BJ (cell line): ENCODE measurements at regions not wholly inside any gene's neighbourhood (a gene's known extent, or its start where the extent isn't known, plus 50 kb on each side); places are given as distances from the start of the nearest gene placed in this dataset.

Experiments
- CTCF ChIA-PET: fragments of 350-600 bp; formaldehyde crosslinking; extraction: SDS; loops from one replicate; lab custom pipeline; 2021; ENCODE audit warnings: antibody characterized with exemption, inconsistent platforms; lab: Yijun Ruan, JAX
- POLR2A ChIA-PET: fragments of 300-600 bp; sonication (Branson Sonifier 250); formaldehyde crosslinking; extraction: SDS; loops from one replicate; lab custom pipeline; 2021; ENCODE audit warnings: antibody characterized with exemption; lab: Charles Lee
- DNase-seq: peaks from one replicate; pipeline ENCODE4 v3.0.0-alpha.2; 2011; ENCODE audit warnings: low read depth
- H3K27me3 ChIP-seq: 2 replicates; pipeline ENCODE4 v1.6.0; 2011; ENCODE audit warnings: low read length; ENCODE audit not compliant: control insufficient read depth, insufficient read depth
- H3K36me3 ChIP-seq: 2 replicates; pipeline ENCODE4 v1.5.1; 2011; ENCODE audit warnings: low read length; ENCODE audit not compliant: control insufficient read depth, insufficient read depth
- H3K4me3 ChIP-seq: 2 replicates; pipeline ENCODE4 v1.5.1; 2011; ENCODE audit warnings: low read depth, mild to moderate bottlenecking, control low read depth, low read length
- CTCF ChIP-seq: IDR thresholded peaks from 2 replicates; pipeline ENCODE4 v1.5.1; 2011; ENCODE audit warnings: low read depth, mild to moderate bottlenecking, control low read depth, inconsistent platforms, low read length, moderate library complexity; ENCODE audit not compliant: insufficient read depth

DNA sequence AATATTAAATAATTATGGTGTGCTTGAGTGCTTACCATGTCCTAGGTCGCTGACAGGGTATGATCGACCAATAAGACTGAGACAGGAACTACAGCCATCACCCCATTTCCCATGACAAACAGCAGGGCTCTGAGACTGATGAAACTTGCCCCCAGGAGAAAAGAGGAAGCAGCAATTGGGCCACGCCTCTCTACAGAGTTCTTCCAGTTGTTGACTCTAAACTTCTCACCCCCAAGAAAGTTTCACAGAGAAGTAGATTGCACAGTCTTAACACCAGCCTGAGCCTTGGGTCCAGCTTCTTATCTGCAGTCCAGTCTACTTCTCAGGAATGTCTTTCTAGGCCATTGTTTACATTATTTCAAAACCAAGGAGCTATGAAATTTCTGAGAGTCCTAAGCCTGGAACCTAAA is 182.2 kb upstream of the ANKRD55 start:
- ChIA-PET POLR2A (interaction anchor here (0.7 kb wide), 1 partner anchor 12 kb away, joined by 3 read pairs; no protein-coding TSS in a partner anchor), CTCF (interaction anchor here (0.6 to 2.9 kb wide), 4 partner anchors 13 to 423 kb away, joined by 3 to 10 read pairs (median 3); no protein-coding TSS in a partner anchor)
- Histone ChIP-seq H3K36me3 (no peaks in the 10 kb centered on the region), H3K27me3 (no peaks in the 10 kb centered on the region), H3K4me3 (no peak overlapping the region)
- peak; percentile 28 for DNase-seq
- TF ChIP-seq CTCF, result no peak

DNA sequence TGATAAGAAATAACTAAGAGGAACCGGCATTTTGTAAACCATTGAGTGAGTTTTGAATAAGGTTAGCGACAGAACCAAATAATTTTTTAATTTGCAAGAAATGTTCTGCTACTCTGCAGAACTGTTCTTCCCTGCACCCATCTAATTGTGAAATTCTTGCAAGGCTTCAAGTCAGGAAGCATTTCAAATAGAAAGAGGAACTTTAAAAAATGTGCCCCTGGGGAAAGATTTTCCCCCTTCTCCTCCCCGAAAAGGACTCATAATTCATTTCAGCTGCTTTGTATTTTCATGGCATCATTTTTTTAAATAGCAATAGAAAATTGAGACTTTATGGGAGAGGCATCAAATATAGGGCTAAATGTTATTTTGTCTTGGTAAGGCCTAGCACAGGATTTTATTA is 180.9 kb upstream of the ANKRD55 start:
- ChIA-PET CTCF (interaction anchor here (0.6 to 2.9 kb wide), 2 partner anchors 143 to 422 kb away, joined by 3 to 10 read pairs; no protein-coding TSS in a partner anchor), POLR2A (no interaction called here)
- peak; percentile 42 for DNase-seq
- Histone ChIP-seq H3K36me3 (no peaks in the 10 kb centered on the region), H3K27me3 (no peaks in the 10 kb centered on the region), H3K4me3 (no peak overlapping the region)
- no peak for TF ChIP-seq CTCF

DNA sequence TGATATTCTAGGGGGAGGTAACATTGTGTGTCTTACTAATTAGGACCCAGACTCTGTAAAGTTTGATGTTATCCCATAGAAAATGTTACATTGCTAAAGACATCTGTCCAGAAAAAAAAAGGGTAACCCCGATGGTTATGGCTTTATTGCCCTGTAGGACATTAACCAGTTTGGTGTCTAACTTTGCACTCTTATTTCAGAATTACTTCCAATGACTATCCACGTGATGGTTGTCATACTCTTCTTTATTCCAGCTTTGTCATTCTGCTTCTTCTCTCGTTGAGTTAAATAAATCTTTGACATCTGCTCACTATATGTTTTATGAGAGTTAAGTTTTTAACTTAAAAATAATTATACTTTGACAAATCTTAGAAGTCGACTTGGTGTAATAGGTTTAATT is 180.4 kb upstream of the ANKRD55 start:
- DNase-seq, result no peak
- Histone ChIP-seq H3K4me3 (no peak overlapping the region), H3K27me3 (no peaks in the 10 kb centered on the region), H3K36me3 (no peaks in the 10 kb centered on the region)
- ChIA-PET POLR2A (no interaction called here), CTCF (interaction anchor here (0.6 to 2.9 kb wide), 2 partner anchors 143 to 422 kb away, joined by 3 to 10 read pairs; no protein-coding TSS in a partner anchor)
- TF ChIP-seq CTCF, result no peak

DNA sequence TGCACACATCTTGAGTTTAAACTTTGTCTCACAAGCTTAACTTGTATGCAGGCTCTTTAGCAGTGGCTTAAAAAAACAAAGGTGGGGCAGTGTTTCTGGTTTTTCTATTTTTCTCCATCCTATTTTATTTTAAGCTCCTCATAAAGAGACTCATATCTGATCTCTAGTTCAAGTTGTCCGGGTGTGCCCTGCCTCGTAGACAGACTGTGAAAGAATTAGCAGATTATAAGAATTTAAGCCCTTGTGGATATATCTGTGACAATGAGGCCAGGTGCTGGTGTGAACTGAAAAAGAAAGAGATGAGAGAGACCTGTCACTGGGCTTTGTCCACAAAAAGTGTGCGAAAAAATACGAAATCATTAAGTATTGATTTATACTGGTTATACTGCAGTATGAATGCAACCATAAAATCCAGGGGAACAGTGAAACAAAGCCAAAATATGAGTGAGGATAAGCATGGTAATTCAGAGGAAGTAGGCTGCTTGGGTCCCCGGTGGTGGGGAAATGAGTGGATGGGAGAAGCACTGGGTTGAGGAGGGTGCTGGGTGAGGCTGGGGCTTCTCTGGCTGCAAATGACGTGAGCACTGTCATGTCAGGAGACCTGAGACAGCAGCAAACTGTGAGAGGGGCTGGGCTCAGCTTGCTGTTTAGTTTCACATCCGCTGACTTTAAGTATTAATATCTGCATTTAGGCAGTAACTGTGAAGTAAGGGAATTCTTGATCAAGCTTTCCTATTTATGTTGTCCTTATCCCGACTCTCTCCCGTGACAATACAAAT is 179.7 kb upstream of the ANKRD55 start:
- TF ChIP-seq CTCF, result no peak
- Histone ChIP-seq H3K27me3 (no peaks in the 10 kb centered on the region), H3K4me3 (no peak overlapping the region), H3K36me3 (no peaks in the 10 kb centered on the region)
- ChIA-PET POLR2A (no interaction called here), CTCF (interaction anchor here (1.0 to 1.1 kb wide), 2 partner anchors 10 to 142 kb away, joined by 3 to 6 read pairs; no protein-coding TSS in a partner anchor)
- DNase-seq, result no peak

- ChIA-PET CTCF (interaction anchor here (1.4 to 1.5 kb wide), 2 partner anchors 13 to 140 kb away, joined by 3 read pairs; no protein-coding TSS in a partner anchor), POLR2A (no interaction called here)
- DNase-seq, result no peak
- H3K36me3 ChIP-seq, result no peaks in the 10 kb centered on the region
- TF ChIP-seq CTCF, result no peak
- no peaks in the 10 kb centered on the region for H3K27me3 ChIP-seq
- H3K4me3 ChIP-seq, result no peak overlapping the region
These were observed 177.6 kb upstream of the ANKRD55 start for GRCh38 chr5:56410696-56411095.
